CD4-positive, alpha-beta T cell treated with Interleukin-6 for 4 hours (primary cell): ENCODE measurements at regions not wholly inside any gene's neighbourhood (a gene's known extent, or its start where the extent isn't known, plus 50 kb on each side); places are given as distances from the start of the nearest gene placed in this dataset.
"Not testable (repeated sequence)": the region's sequence is repeated elsewhere in the genome, so short reads cannot be mapped to it uniquely, and the experiment has no call there.

Experiments
- DNase-seq: peaks from one replicate; pipeline ENCODE4 v3.0.0-alpha.2; 2020; ENCODE audit warnings: mixed read lengths

- no peak for DNase-seq
Measured at GRCh38 chr2:63696496-63696895, 107.7 kb downstream of the MDH1 start.

GRCh38 chr2:63697160-63697559 is 108.4 kb downstream of the MDH1 start:
- no peak for DNase-seq

GRCh38 chr2:63698786-63699548 is 110.2 kb downstream of the MDH1 start:
- DNase-seq: no peak

- no peak for DNase-seq
Measured at GRCh38 chr2:63699549-63699839, 110.7 kb downstream of the MDH1 start.

- no peak for DNase-seq
Measured at GRCh38 chr2:63700271-63700670, 111.5 kb downstream of the MDH1 start.

GRCh38 chr2:63701406-63701805 is 112.6 kb downstream of the MDH1 start:
- no peak for DNase-seq

GRCh38 chr2:63706084-63706483 is 117.3 kb downstream of the MDH1 start:
- DNase-seq: not testable (repeated sequence)

GRCh38 chr2:63710732-63711131 is 122.0 kb downstream of the MDH1 start:
- DNase-seq: no peak

- no peak for DNase-seq
Measured at GRCh38 chr2:63712748-63713147, 124.0 kb downstream of the MDH1 start.

- DNase-seq: no peak
Measured at GRCh38 chr2:63716146-63716545, 125.5 kb upstream of the UGP2 start.

GRCh38 chr2:63719052-63719451 is 122.6 kb upstream of the UGP2 start:
- DNase-seq: no peak

- no peak for DNase-seq
Measured at GRCh38 chr2:63721082-63721424, 120.6 kb upstream of the UGP2 start.

GRCh38 chr2:63722284-63722683 is 119.4 kb upstream of the UGP2 start:
- DNase-seq: not testable (repeated sequence)

- DNase-seq: no peak
Measured at GRCh38 chr2:63723709-63724108, 118.0 kb upstream of the UGP2 start.

GRCh38 chr2:63725212-63725611 is 116.5 kb upstream of the UGP2 start:
- not testable (repeated sequence) for DNase-seq

- DNase-seq: no peak
Measured at GRCh38 chr2:63729362-63729761, 112.3 kb upstream of the UGP2 start.

GRCh38 chr2:63729831-63730230 is 111.9 kb upstream of the UGP2 start:
- DNase-seq: no peak

GRCh38 chr2:63734510-63734909 is 107.2 kb upstream of the UGP2 start:
- no peak for DNase-seq

GRCh38 chr2:63735263-63735662 is 106.4 kb upstream of the UGP2 start:
- no peak for DNase-seq

- DNase-seq: no peak
Measured at GRCh38 chr2:63735931-63736330, 105.8 kb upstream of the UGP2 start.

GRCh38 chr2:63736354-63736753 is 105.3 kb upstream of the UGP2 start:
- no peak for DNase-seq

- DNase-seq: no peak
Measured at GRCh38 chr2:63737081-63737751, 104.5 kb upstream of the UGP2 start.

GRCh38 chr2:63738019-63738418 is 103.7 kb upstream of the UGP2 start:
- DNase-seq: no peak

GRCh38 chr2:63739180-63739579 is 102.5 kb upstream of the UGP2 start:
- DNase-seq: not testable (repeated sequence)

- no peak for DNase-seq
Measured at GRCh38 chr2:63740020-63740419, 101.7 kb upstream of the UGP2 start.
